ENCODE measurements at regions not wholly inside any gene's neighbourhood (a gene's known extent, or its start where the extent isn't known, plus 50 kb on each side); places are given as distances from the start of the nearest gene placed in this dataset.

- TF ChIP-seq ZBTB49 (CRISPR knock-in tag; IDR thresholded peaks at IDR 0.05; ENCODE audit: borderline replicate concordance) (no peak), EZH2 (IDR thresholded peaks at IDR 0.05; ENCODE audit: borderline replicate concordance, low read depth, low read length) (no peak)
These were observed 62.2 kb upstream of the CNOT6 start for GRCh38 chr5:180431932-180432331.
